Astrocyte (in vitro differentiated cells and primary cell): ENCODE measurements at regions not wholly inside any gene's neighbourhood (a gene's known extent, or its start where the extent isn't known, plus 50 kb on each side); places are given as distances from the start of the nearest gene placed in this dataset.

ENCODE experiments used
- DNase-seq: peaks from one replicate; pipeline ENCODE4 v3.0.0-alpha.2; 2010; ENCODE audit warnings: low read depth
- FAIRE-seq: peaks from 2 replicates; lab custom pipeline; 2011; peaks lifted over from hg19 to GRCh38; lab: Jason Lieb, UNC
- H2AFZ ChIP-seq: 2 replicates; pipeline ENCODE4 v1.6.0; 2012; ENCODE audit warnings: low read depth, low read length, inconsistent platforms
- H3K27ac ChIP-seq: 2 replicates; pipeline ENCODE4 v1.5.1; 2011; ENCODE audit warnings: low read depth, low read length, inconsistent platforms
- H3K27me3 ChIP-seq: 2 replicates; pipeline ENCODE4 v1.6.0; 2011; ENCODE audit warnings: low read length, inconsistent platforms; ENCODE audit not compliant: insufficient read depth
- H3K36me3 ChIP-seq: 2 replicates; pipeline ENCODE4 v1.5.1; 2011; ENCODE audit warnings: low read length, inconsistent platforms; ENCODE audit not compliant: insufficient read depth
- H3K4me1 ChIP-seq: 2 replicates; pipeline ENCODE4 v1.5.1; 2011; ENCODE audit warnings: low read length, inconsistent platforms; ENCODE audit not compliant: insufficient read depth
- H3K4me2 ChIP-seq: 2 replicates; pipeline ENCODE4 v1.6.0; 2012; ENCODE audit warnings: low read length, inconsistent platforms
- H3K4me3 ChIP-seq: 2 replicates; pipeline ENCODE4 v1.5.1; 2011; ENCODE audit warnings: low read depth, mild to moderate bottlenecking, low read length, inconsistent platforms; ENCODE audit not compliant: insufficient read depth
- H3K79me2 ChIP-seq: 2 replicates; pipeline ENCODE4 v1.6.0; 2012; ENCODE audit warnings: mild to moderate bottlenecking, low read length, inconsistent platforms; ENCODE audit not compliant: insufficient read depth
- H3K9ac ChIP-seq: 2 replicates; pipeline ENCODE4 v1.6.0; 2012; ENCODE audit warnings: mild to moderate bottlenecking, low read length, inconsistent platforms
- H3K9me3 ChIP-seq: 2 replicates; pipeline ENCODE4 v1.5.1; 2012; ENCODE audit warnings: low read depth, mild to moderate bottlenecking, low read length, inconsistent platforms; ENCODE audit not compliant: insufficient read depth
- H4K20me1 ChIP-seq: 2 replicates; pipeline ENCODE4 v1.6.0; 2012; ENCODE audit warnings: low read length, inconsistent platforms; ENCODE audit not compliant: insufficient read depth
- H3K27ac Mint-ChIP-seq: one replicate; pipeline ENCODE4 v1.8.0; 2021; ENCODE audit warnings: mild to moderate bottlenecking, mixed read lengths; ENCODE audit not compliant: unreplicated experiment
- H3K27me3 Mint-ChIP-seq: one replicate; pipeline ENCODE4 v1.8.0; 2021; ENCODE audit warnings: low read depth, mixed read lengths; ENCODE audit not compliant: unreplicated experiment
- H3K36me3 Mint-ChIP-seq: one replicate; pipeline ENCODE4 v1.8.0; 2021; ENCODE audit warnings: low read depth, mixed read lengths; ENCODE audit not compliant: unreplicated experiment
- H3K4me1 Mint-ChIP-seq: one replicate; pipeline ENCODE4 v1.8.0; 2021; ENCODE audit warnings: low read depth, mixed read lengths; ENCODE audit not compliant: unreplicated experiment
- H3K4me3 Mint-ChIP-seq: one replicate; pipeline ENCODE4 v1.8.0; 2021; ENCODE audit warnings: mild to moderate bottlenecking, moderate library complexity, mixed read lengths; ENCODE audit not compliant: unreplicated experiment
- H3K9me3 Mint-ChIP-seq: one replicate; pipeline ENCODE4 v1.8.0; 2021; ENCODE audit warnings: mild to moderate bottlenecking, mixed read lengths; ENCODE audit not compliant: unreplicated experiment
- CTCF ChIP-seq: IDR thresholded peaks from 2 replicates; pipeline ENCODE4 v1.5.1; 2011; ENCODE audit warnings: low read depth, mild to moderate bottlenecking, inconsistent platforms, low read length, moderate library complexity; ENCODE audit not compliant: insufficient read depth
- EZH2 ChIP-seq: IDR thresholded peaks from 2 replicates; pipeline ENCODE4 v1.6.1; 2012; ENCODE audit warnings: mild to moderate bottlenecking, low read length, inconsistent platforms; ENCODE audit not compliant: insufficient read depth

DNA sequence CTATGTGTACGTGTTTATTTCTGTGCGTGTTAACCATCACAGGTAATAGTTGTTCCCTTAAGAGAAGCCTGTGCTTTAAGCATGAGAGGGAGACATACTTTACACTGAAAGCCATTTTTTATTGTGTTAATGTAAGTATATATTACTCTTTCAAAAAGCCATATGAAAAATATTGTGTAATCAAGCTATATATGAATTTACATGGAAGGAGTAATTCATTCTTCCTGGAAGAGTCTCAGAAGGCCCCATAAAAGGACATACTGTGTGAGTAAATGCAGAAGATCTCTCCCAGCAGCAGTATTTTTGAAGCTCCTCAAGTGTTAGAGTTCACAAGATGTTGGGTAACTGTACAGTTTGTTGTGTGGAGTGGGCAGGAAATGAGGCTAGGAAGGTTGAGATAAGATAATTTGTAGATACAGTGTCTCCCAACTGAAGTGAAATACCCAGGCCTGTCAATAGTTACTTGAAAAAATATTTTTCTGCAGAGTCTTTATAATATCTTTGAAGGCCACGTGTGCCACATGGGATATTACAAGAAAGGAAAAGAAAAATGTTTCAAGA lies 138.3 kb downstream of the PTGER3 start:
- TF ChIP-seq EZH2 (no peak), CTCF (no peak)
- no peak for FAIRE-seq
- no peak overlapping the region for H3K9ac ChIP-seq
- H3K9me3 ChIP-seq = no peaks in the 10 kb centered on the region
- H3K36me3 Mint-ChIP-seq = no peaks in the 10 kb centered on the region
- no peak overlapping the region for H3K4me3 Mint-ChIP-seq
- H3K4me1 Mint-ChIP-seq = no peaks in the 10 kb centered on the region
- no peaks in the 10 kb centered on the region for H4K20me1 ChIP-seq
- H3K4me2 ChIP-seq = no peak overlapping the region
- no peak overlapping the region for H2AFZ ChIP-seq
- no peak overlapping the region for H3K27ac Mint-ChIP-seq
- no peaks in the 10 kb centered on the region for H3K27me3 ChIP-seq
- no peak overlapping the region for H3K4me3 ChIP-seq
- DNase-seq = no peak
- H3K79me2 ChIP-seq = no peaks in the 10 kb centered on the region
- H3K27ac ChIP-seq = no peak overlapping the region
- peaks cover 4% of the 10 kb centered on the region for H3K9me3 Mint-ChIP-seq
- no peaks in the 10 kb centered on the region for H3K36me3 ChIP-seq
- peaks cover 7% of the 10 kb centered on the region for H3K27me3 Mint-ChIP-seq
- no peaks in the 10 kb centered on the region for H3K4me1 ChIP-seq

DNA sequence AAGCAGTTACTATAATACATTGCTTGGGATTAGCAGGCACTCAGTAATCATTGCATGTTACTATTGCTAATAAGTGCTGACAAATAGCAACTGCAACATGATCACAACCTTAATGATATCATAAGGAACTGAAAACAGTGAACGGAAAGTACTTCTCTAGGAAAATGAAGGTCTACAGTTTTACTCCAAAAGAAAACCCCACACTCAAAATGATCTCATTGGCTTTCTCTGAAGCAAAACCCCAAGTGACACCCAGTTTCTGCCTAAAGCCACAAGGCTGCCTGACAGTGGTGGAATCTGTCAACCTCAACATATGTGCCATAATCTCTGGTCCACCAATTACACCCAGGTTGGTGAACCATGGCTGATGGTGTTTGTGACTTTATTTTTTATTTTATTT lies 137.6 kb downstream of the PTGER3 start:
- DNase-seq (no peak), FAIRE-seq (no peak)
- Mint-ChIP-seq H3K4me1 (no peaks in the 10 kb centered on the region), H3K4me3 (no peak overlapping the region), H3K27ac (no peak overlapping the region), H3K27me3 (peaks cover 5% of the 10 kb centered on the region), H3K9me3 (peaks cover 4% of the 10 kb centered on the region), H3K36me3 (no peaks in the 10 kb centered on the region)
- no peak for TF ChIP-seq EZH2
- TF ChIP-seq CTCF = no peak
- no peaks in the 10 kb centered on the region for H3K79me2 ChIP-seq
- H3K27ac ChIP-seq = no peak overlapping the region
- no peaks in the 10 kb centered on the region for H4K20me1 ChIP-seq
- H3K27me3 ChIP-seq = no peaks in the 10 kb centered on the region
- no peak overlapping the region for H3K4me3 ChIP-seq
- H3K9ac ChIP-seq = no peak overlapping the region
- H3K4me2 ChIP-seq = no peak overlapping the region
- no peak overlapping the region for H2AFZ ChIP-seq
- H3K4me1 ChIP-seq = no peaks in the 10 kb centered on the region
- no peaks in the 10 kb centered on the region for H3K9me3 ChIP-seq
- no peaks in the 10 kb centered on the region for H3K36me3 ChIP-seq

- H3K27ac Mint-ChIP-seq = no peak overlapping the region
- H3K4me1 Mint-ChIP-seq = no peaks in the 10 kb centered on the region
- no peaks in the 10 kb centered on the region for H3K36me3 Mint-ChIP-seq
- no peak overlapping the region for H3K4me2 ChIP-seq
- DNase-seq (no peak), FAIRE-seq (no peak)
- no peaks in the 10 kb centered on the region for H3K36me3 ChIP-seq
- no peak overlapping the region for H3K4me3 ChIP-seq
- H3K9ac ChIP-seq = no peak overlapping the region
- no peaks in the 10 kb centered on the region for H3K9me3 Mint-ChIP-seq
- H3K4me3 Mint-ChIP-seq = no peak overlapping the region
- no peaks in the 10 kb centered on the region for H3K4me1 ChIP-seq
- no peak overlapping the region for H3K27ac ChIP-seq
- no peak overlapping the region for H2AFZ ChIP-seq
- H3K27me3 Mint-ChIP-seq = peaks cover 5% of the 10 kb centered on the region
- TF ChIP-seq CTCF = no peak
- TF ChIP-seq EZH2 = no peak
- H3K27me3 ChIP-seq = no peaks in the 10 kb centered on the region
- H4K20me1 ChIP-seq = no peaks in the 10 kb centered on the region
- H3K79me2 ChIP-seq = no peaks in the 10 kb centered on the region
- H3K9me3 ChIP-seq = no peaks in the 10 kb centered on the region
Measured at GRCh38 chr1:70911861-70912260, 135.8 kb downstream of the PTGER3 start.
